Hepatocyte (in vitro differentiated cells): ENCODE measurements at regions not wholly inside any gene's neighbourhood (a gene's known extent, or its start where the extent isn't known, plus 50 kb on each side); places are given as distances from the start of the nearest gene placed in this dataset.

Experiments used
- CTCF ChIP-seq: fragments of 200-600 bp; sonication (generic); IDR thresholded peaks from 2 replicates; pipeline ENCODE4 v1.5.1; 2016; ENCODE audit warnings: antibody characterized with exemption, mild to moderate bottlenecking; ENCODE audit not compliant: poor library complexity
- EZH2 ChIP-seq: fragments of 200-600 bp; sonication (generic); IDR thresholded peaks from 2 replicates; pipeline ENCODE4 v1.6.1; 2016; ENCODE audit warnings: antibody characterized with exemption, mild to moderate bottlenecking, borderline replicate concordance
- EZH2phosphoT487 ChIP-seq: fragments of 200-600 bp; sonication (generic); IDR thresholded peaks from one replicate; pipeline ENCODE4 v1.6.1; 2018; ENCODE audit warnings: antibody characterized with exemption, mild to moderate bottlenecking, low read depth, moderate library complexity; ENCODE audit not compliant: unreplicated experiment, severe bottlenecking

- no peak for TF ChIP-seq EZH2
- peak; percentile 56 for TF ChIP-seq CTCF
- TF ChIP-seq EZH2phosphoT487: no peak
These were observed 480.8 kb upstream of the KLHL29 start for GRCh38 chr2:22904126-22904684.
